ENCODE measurements at regions not wholly inside any gene's neighbourhood (a gene's known extent, or its start where the extent isn't known, plus 50 kb on each side); places are given as distances from the start of the nearest gene placed in this dataset.
"Not testable (repeated sequence)": the region's sequence is repeated elsewhere in the genome, so short reads cannot be mapped to it uniquely, and the experiment has no call there.

DNA sequence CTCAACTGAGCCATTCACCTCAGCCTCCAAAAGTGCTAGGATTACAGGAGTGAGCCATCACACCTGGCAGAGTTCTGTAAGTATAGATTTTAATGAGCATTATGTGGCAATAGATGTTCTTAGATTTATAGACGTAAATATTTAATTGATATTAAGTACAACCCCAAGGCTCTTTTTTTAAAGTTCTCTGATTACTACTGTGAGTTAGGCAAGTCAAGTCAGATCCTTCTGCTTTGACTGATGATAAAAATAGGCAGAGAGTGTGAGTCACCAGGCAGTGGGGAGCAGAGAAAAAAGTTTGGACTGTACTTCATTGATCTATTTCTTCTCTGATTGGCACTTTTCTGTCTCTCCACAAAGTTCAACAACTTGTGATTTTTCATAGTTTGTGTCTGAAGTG, 1379.9 kb downstream of the UQCRFS1 start:
- DNase-seq, result no peak

DNA sequence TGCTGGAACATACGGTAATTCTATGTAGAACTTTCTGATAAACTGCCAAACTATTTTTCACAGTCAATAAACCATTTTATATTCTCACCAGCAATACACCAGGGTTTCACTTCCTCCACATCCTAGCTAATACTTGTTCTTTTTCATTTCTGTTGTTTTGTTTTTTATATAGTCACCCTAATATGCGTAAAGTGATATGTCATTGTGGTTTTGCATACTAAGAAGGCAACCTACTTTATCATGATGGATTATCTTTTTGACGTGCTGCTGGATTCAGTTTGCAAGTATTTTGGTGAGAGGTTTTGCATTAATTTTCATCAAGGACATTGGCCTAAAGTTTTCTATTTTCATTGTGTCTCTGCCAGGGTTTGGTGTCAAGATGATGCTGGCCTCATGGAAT, 1384.1 kb downstream of the UQCRFS1 start:
- peak; percentile 13 for DNase-seq

DNA sequence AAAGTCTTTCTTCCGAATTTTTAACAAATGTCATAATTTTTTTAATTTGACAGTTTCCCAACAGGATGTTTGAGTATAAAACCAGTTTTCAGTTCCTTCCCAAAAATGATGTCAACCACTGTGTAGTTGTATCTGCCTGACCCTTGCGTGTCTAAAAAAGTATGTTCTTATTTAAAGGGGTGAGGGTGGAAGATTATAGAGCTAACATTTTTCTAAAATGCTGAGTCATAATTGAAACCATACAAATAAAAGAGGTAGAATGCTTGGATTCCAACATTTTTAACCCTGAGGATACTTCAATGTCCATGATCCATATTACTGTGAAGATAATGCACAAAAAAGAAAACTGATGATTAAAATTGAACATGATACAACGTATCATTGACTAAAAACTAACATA, 1388.8 kb downstream of the UQCRFS1 start:
- DNase-seq, result no peak

DNA sequence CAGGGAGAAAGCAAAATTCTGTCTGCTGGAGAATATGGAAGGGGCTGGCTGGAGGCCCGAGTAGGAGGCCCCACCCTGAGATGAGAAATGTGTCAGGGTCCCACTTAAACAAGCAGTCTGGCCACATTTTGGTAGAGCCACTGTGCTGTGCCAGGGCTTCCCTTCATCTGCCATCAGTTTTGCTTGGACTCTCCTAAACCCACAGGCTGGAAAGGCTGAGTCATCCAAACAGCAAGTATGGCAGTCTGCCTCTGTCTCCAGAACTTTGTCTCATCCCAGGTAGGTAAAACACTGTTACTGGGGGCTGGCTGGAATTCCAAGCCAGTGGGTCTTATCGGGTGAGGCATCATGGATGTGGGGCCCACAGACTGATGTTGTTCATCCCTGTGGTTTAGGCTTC, 1390.6 kb downstream of the UQCRFS1 start:
- no peak for DNase-seq

DNA sequence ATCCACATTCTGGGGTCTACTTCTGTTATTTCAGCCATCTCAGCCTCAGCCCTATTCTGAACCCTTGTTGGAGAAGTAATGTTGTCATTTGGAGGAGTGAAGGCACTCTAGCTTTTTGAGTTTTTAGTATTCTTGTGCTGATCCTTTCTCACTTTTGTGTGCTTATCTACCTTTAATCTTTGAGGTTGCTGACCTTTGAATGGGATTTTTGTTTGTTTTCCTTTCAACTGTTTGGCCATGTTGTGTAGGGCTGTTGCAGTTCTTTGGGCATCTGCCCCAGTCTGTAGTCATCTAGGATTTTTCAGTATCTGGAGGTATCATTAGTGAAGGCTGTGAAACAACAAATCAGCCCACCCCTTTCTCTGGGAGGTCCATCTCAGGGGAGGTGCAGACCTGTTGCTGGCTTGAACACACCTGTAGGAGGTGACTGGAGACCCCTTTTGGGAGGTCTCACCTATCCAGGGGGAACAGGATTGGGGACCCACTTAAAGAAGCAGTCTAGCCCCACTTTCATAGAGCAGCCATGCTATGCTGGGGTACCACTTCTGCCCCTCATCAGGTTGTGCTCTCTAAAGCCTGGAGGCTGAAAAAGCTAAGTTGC, 1391.4 kb downstream of the UQCRFS1 start:
- DNase-seq, result no peak

DNA sequence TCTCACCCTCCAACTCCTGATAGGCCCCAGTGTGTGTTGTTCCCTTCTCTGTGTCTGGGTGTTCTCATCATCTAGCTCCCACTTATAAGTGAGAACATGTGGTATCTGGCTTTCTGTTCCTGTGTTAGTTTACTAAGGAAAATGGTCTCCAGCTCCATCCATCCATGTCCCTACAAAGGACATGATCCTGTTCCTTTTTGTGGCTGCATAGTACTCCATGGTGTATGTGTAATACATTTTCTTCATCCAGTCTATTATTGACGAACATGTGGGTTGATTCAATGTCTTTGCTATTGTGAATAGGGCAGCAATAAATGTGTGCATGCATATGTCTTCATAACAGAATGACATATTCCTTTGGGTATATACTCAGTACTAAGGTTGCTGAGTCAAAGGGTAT, 1397.0 kb downstream of the UQCRFS1 start:
- no peak for DNase-seq

DNA sequence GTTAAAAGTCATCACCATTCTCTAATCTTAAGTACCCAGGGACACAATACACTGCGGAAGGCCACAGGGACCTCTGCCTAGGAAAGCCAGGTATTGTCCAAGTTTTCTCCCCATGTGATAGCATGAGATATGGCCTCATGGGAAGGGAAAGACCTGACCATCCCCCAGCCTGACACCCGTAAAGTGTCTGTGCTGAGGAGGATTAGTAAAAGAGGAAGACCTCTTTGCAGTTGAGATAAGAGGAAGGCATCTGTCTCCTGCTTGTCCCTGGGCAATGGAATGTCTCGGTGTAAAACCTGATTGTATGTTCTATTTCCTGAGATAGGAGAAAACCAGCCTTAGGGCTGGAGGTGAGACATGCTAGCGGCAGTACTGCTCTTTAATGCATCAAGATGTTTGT, 1398.1 kb downstream of the UQCRFS1 start:
- not testable (repeated sequence) for DNase-seq

DNA sequence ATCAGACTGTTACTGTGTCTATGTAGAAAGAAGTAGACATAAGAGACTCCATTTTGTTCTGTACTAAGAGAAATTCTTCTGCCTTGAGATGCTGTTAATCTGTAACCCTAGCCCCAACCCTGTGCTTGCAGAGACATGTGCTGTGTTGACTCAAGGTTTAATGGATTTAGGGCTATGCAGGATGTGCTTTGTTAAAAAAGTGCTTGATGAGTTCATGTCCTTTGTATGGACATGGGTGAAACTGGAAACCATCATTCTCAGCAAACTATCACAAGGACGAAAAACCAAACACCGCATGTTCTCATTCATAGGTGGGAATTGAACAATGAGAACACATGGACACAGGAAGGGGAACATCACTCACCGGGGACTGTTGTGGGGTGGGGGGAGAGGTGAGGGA, 1398.7 kb downstream of the UQCRFS1 start:
- not testable (repeated sequence) for DNase-seq

DNA sequence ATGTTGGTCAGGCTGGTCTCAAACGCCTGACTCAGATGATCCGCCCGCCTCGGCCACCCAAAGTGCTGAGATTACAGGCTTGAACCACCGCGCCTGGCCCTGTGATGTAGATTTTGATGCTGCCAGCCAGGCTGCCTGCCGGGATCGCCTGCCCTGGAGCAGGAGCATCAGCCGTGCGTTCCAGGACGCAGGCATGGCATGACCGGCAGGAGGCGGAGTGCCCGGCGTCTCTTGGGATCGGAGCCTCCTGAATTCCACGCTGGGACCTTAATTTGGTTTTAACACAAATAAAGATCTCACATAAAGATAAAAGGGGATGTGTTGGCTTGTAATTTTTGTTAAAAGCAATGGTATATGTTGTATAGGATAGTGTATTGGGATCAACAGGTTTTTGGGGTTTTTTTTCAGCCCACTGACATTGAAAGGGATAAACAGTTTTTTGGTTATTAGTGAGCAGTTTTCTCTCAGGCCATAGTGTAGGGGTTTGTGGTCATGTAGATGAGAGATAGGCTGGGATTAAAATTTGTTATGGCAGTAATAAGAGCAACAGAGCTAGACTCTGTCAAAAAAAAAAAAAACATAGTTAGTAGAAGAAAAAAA, 1406.4 kb downstream of the UQCRFS1 start:
- no peak for DNase-seq

DNA sequence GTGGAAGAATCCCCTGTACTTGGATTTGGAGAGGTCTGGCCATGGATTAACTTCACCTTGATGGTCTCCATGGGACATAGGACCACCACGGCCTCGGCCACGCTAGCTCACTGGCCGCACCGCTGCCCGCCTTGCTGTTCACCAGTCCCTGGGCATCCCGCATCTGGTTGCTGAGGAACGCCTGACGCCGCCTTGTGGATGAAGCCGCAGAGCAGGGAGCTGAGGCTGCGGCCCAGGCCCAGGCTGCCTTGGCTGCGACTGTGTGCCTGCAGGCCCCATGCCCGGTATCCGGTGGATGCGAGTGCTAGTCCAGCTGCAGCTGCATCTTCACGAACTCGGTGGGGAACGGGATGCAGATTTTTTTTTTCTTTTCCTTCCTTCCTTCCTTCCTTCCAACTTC, 1407.1 kb downstream of the UQCRFS1 start:
- DNase-seq, result no peak

DNA sequence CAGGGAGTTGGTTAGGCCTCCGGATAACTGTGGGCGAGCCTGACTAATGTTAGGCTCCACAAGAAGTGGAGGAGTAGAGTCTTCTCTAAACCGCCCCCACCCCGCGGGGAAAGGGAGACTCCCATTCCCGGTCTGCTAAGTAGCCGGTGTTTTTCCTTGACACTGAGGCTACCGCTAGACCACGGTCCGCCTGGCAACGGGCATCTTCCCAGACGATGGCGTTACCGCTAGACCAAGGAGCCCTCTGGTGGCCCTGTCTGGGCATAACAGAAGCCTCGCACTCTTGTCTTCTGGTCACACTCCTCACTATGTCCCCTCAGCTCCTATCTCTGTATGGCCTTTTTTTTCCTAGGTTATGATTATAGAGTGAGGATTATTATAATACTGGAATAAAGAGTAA, 1410.7 kb downstream of the UQCRFS1 start:
- DNase-seq, result not testable (repeated sequence)

DNA sequence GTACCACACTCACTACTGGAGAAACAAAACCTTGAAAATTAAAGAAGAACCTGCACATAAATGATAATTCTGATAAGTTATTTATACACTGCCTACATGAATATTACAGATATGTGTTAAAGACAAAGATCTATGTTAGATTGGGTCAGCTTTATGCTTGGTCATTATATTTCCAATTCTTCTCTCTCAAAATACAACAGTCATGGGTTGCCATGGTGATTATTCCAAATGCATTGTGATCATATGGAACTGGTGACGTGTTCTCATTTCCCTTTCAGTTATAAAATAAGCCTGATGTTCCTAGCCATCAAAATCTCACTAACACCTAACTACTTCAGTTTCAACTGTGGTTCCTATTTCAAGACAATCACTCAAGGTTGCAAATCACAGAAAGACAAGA, 1416.4 kb downstream of the UQCRFS1 start:
- DNase-seq, result no peak

DNA sequence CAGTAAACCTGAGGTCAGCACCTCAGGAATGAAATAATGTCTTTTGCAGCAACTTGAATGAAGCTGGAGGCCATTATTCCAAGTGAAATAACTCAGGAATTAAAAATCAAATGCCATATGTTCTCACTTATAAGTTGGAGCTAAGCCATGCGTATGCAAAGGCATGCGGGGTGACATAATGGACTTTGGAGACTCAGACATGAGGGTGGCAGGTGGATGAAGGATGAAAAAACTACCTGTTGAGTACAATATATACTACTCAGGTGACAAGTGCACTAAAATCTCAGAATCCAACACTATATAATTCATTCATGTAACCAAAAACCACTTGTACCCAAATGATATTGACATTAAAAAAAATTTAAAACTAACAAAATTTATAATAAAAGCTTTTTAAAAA, 1416.9 kb downstream of the UQCRFS1 start:
- DNase-seq, result no peak

DNA sequence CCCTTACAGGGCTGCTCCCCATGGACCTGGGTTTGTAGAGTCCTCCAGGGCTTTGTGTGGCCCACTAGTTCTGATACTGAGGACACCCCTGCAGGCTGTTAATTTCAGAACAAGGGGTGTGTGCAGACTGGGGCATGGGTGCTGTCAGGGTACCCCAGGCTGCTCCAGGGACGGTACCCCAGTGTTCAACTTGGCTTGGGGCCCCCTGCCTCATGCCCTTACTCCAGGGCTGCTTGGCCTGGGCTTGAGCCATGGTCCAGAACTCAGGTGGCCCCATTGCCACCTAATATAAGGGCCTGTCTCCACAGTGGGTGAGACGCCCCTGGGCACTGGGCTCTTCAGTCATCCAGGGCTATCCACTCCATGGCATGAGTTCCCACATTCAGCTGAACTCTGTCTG, 1417.6 kb downstream of the UQCRFS1 start:
- DNase-seq, result no peak

DNA sequence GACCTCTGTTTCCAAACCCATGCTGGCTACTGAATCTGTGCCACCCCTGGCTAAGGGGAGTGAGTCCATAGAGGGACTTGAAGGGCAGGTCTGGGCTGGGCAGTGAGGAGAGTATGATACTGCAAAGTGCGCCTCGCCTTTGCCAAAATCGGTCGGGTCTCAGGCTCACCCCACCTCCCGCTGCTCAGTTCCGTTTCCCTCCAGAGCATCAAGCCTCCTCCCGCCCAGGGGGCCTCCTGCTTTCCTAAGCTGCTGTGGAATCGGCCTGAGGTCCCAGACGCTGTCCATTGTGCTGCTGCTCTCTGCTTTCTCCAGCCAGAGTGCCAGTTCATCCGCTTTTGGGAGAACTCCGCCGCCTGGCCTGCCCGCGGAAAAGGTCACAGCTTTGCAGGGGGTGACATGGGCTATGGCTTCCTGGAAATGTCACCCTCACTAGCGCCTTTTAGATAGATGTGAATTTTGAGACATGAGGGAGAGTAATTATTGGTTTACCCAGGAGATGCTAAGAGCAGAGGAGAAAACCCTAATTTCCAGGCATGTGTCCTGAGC, 1418.4 kb downstream of the UQCRFS1 start:
- DNase-seq, result peak; percentile 49

DNA sequence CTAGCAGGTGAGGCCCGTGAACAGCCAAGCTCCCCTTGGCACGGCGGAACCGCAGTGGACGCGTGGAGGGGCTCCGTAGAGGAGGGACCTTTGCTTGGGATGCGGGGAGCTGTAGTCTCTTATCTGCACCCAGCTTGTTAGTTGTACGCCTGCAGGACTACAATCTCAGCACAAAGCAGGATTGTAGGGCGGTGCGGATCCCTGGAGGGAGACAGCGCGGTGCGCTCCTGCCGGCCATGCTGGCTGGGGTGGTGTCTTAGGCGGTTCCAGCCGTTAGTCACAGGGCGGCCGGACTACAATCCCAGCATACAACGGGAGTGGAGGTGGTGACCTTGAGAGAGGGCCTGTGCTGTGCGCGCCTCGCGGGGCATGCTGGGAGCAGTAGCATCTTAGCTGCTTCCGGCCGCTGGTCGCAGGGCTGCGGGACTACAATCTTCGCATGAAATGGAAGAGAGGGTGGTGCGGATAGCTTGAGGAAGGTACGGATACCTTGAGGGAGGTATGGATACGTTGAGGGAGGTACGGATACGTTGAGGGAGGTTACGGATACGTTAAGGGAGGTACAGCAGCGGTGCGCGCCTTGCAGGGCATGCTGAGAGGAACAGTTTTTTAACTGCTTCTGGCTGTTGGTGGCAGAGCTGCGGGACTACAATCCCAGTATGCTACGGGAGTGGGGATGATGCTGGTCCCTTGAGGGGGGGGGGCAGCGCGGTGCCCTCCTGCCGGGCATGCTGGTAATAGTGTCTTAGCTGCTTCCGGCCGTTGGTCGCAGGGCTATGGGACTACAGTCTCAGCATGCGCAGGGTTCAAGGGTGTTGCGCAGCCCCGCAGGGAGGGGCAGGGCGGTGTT, 1419.1 kb downstream of the UQCRFS1 start:
- DNase-seq, result peak; percentile 97

DNA sequence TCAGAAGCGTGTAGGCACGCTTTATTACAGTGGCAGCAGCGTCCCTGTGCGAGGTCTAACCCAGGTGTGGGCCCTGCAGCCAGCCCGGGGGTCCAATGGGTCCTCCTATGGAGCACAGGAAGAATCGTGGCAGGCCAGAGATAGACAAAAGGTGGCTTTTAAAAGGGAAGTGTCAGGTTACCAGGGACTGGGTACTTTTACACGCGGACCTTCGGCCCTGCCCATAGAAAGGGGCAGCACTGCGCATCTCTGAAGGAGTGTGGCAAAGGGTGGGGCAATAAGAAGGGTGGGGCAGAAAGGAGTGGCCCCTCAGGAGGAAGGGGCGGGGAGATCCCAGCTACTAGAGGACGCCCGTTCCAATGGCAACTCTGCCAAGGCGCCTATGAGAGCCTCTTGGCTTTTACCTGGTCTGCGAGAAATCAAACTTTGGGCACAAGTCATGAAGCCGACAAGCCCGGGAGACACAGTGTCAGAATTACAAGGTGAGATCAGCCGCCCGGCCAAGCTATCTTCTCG, 1419.8 kb downstream of the UQCRFS1 start:
- peak; percentile 95 for DNase-seq

DNA sequence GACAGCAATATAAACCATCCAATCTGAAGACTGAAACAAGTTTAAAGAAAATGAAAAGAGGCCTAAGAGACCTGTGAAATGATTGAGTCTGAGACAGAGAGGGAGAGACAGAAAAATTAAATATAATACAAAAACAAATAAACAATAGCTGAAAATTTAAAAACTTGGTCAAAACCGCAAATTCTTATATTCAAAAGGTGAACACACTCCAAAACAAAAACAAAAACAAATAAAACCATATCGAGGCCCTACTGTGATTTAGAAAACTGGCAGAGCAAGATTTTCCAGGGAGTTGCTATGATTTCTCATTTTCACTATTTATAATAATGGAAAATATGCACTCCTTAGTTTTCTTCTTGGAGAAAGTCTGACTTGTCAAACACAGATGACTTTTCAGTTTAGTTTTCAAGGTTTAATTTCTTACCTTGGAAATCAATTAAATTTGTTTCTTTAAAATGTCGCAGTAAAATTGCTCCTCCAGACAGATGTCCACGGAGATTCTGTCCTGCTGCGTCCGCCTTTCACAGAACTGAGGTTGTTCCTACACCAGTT, 1420.3 kb downstream of the UQCRFS1 start:
- no peak for DNase-seq

DNA sequence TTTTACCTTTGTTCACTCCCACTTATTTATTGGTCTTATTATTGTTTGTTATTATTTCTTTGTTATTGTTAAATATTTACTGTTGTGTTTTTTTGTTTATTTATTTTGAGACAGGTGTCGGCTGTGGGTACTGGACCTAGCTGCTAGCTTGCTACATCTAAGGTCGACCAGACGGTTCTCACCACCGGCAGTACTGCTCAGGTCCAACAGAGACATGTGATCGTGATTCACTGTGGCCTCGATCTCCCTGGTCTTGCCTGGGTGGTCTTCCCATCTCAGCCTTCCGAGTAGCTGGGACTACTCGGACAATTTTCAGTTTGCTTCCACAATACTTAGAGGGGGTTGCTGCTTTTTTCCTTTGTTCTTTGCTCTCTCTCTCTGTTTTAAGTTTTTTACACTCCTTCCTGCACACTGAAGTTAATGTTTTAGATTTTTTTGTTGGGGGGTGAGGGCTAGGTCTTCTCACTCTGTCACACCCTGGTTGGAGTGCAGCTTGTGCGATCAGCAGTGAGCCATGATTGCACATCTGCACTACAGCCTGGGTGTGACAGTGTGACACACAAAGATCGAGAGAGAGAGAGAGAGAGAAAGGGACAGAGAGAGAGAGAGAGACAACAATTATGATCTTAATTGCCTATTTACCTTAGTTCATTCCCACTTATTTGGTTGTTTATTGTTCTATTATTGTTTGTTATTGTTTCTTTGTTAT, 1432.4 kb downstream of the UQCRFS1 start:
- no peak for DNase-seq

DNA sequence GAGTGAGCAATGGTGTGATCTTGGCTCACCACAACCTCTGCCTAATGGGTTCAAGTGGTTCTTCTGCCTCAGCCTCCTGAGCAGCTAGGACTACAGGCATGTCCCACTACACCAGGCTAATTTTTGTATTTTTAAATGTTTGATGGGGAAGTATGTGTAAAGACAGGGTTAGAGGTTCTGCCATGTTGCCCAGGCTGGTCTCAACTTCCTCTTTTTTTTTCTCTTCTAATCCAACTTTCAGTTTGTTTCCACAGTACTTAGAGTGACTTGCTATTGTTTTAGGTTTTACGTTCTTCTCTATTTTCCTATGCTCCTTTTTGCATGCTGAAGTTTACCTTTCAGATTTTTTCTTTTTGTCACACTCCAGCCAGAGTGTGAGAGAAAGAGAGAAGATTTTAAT, 1433.0 kb downstream of the UQCRFS1 start:
- peak; percentile 39 for DNase-seq

DNA sequence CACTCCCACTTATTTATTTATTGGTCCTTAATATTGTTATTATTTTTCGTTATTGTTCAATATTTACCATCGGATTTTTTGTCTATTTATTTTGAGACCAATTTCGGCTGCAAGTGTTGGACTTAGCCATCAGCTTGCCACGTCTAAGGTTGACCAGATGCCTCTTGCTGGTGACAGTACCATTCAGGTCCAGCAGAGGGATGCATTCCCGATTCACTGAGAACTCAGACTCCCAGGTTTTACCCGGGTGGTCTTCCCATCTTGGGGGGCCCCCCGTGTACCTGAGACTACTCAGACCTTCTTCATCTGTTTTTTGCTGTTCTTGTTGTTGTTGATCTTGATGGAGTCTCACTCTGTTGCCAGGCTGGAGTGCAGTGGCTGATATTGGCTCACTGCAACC, 1435.2 kb downstream of the UQCRFS1 start:
- peak; percentile 29 for DNase-seq

DNA sequence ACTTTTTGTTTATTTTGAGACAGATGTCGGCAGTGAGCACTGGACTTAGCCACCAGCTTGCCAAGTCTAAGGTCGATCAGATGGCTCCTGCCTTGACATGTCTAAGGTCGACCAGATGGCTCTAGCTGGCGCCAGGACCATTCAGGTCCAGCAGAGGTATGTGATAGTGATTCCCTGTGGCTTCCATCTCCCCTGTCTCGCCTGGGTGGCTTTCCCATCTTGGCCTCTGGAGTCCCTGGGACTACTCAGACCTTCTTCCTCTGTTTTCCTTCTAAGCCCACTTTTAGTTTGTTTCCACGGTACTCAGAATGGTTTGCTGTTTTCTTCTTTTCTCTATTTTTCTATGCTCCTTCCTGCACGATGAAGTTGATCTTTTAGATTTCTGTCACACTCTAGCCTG, 1435.7 kb downstream of the UQCRFS1 start:
- DNase-seq, result no peak

DNA sequence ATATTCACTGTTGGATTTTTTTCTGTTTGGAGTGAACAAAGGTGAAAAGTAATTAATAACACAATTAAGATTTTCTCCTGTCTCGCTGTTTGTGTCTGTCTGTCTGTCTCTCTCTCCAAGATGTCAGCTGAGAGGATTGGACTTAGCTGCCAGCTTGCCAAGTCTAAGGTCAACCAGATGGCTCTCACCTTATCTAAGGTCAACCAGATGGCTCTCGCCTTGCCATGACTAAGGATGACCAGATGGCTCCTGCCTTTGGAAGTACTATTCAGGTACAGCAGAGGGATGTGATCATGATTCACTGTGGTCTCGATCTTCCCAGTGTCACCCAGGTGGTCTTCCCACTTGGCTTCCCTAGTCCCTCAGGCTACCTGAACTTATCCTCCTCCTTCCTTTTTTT, 1436.4 kb downstream of the UQCRFS1 start:
- DNase-seq, result no peak

Data from hematopoietic multipotent progenitor cell treated with erythropoietin and hydrocortisone succinate and interleukin-3 and kit ligand, for 6 days (in vitro differentiated cells).